HG03342 (cell line): ENCODE measurements at regions not wholly inside any gene's neighbourhood (a gene's known extent, or its start where the extent isn't known, plus 50 kb on each side); places are given as distances from the start of the nearest gene placed in this dataset.

Source experiments
- ATAC-seq: cut with Tn5 transposase; IDR thresholded peaks from one replicate; pipeline ENCODE4 v1.9.1; 2021; ENCODE audit warnings: mild to moderate bottlenecking, moderate library complexity; ENCODE audit not compliant: unreplicated experiment

DNA sequence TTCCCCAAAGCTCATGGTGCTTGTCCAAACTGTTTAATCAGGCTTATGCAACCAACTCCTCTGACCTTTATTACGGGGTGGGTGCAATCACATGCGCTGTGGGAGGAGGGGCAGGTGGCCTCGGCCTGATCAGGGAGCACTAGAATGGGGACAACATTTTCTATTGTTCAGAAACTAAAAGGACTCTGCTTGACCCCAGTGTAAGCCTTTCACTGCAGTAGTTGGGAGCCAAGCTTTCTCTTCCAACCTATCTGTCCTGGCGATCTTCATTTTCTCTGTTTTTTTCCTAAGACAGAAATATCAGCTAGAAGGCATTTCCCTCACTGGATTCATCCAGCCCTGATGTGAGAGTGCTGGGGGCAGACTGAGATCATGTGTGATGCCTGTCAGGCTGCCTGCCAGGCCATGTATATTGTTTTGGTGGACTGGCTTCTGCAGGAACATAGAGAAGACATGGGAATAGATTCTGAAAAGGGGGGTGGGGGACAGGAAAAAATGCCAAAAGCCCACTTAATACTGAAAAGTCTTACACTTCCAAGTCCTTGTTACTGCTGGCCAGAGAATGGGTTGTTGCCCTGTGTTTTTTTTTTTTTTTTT lies 627.0 kb upstream of the TBL1XR1 start:
- no peak for ATAC-seq

DNA sequence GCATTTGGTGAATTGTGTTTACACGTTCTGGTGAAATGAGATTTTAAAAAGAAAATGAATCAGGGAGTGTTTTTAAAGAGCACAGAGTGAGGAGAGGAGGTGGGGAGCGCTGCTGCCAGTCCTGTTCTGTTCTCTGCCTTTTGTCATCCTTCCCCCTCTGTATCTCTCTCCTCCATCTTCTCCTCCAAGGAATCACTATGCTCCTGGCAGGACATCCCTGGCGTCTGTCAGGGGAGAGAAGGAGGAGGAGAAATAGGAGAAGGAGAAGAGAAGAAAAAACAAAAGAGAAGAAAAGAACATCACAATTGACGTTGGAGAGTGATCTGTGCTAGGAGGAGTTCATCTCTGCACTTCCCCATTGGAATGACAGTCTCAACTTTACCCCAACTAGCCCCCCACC lies 627.6 kb upstream of the TBL1XR1 start:
- no peak for ATAC-seq

DNA sequence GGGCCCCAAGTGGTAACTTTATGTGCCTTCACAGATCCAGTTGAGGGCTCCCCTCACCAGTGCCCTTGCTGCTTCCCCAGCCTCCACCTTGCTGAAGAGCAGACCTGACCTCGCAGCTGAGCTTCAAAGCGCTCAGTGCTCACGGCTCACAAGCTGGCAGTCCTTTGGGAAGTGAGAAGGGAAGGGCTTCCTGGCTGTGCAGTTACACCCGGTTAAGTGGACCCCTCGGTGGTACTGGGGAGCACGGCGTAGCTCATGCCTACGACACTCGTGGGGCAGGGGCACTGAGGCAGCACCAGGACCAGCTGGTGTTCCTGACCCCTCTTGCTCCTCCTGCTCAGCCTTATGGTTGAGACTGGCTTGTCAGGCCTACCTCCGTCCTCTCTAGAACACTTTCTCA lies 629.0 kb upstream of the TBL1XR1 start:
- no peak for ATAC-seq

DNA sequence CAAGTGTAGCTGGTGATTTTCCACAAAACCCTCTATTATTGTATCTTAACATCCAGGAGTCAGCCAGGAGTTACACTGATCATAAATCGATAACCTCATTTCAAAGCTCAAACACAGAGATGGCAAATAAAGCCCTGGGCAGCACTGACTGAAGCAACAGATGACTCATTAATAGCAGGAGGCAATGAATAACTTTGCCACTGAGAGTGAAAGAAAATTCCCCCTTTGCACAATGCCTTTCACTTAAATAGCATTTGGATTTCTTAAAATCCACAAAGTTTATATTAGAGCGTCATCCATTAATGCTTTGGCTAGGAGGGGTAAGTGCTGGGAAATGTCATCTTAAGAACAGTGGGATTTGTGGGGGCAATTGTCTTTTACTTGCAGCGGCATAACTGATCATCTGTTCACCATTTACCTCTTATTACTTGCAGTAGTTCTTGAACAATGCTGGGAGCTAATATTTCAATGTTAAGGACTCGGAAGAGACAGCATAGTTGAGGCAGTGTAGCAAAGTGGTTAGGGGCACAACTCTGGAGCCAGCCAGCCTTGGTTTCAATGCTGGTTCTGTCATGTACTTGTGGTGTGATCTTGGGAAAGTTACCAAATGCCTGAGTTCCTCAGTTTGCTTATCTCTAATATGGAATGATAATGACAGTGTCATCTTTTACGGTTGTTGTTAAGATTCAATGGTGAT lies 630.4 kb upstream of the TBL1XR1 start:
- ATAC-seq: peak; percentile 76

DNA sequence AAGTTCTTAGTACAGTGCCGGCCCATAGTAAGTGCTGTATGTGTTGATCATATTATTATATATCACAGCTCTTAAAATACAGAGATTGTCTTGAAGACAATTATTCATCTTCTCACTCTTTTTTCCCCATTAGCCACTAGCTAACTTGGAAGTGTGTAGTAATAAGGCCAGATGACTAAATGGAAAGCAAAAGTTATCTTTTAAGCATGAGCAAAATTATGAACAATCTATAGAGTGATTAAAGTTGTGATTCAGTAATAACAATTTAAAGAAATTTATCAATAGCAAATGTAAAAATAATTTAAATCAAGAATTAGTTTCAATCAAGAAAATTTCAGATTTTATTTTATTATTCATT lies 630.9 kb upstream of the TBL1XR1 start:
- no peak for ATAC-seq

DNA sequence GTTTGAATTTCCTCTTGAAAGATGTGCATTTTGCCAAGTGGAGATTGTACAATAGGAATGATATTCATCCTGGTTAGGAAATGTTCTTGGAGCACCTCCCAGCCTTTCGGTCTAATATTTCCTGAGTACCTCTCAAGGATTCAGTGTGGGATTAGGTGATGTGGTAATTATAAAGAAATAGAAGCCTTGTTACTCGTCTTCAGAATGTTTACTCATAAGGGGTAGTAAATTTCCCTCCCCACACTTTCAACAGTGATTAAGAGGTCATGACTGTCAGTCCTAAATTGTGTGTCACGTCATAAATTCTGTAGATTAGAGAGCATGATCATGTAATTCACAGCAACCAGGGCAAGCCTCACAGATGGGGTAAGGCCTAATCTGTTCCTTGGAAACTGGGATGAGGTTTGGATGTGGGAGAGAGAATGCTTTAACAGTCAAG lies 633.1 kb upstream of the TBL1XR1 start:
- no peak for ATAC-seq

DNA sequence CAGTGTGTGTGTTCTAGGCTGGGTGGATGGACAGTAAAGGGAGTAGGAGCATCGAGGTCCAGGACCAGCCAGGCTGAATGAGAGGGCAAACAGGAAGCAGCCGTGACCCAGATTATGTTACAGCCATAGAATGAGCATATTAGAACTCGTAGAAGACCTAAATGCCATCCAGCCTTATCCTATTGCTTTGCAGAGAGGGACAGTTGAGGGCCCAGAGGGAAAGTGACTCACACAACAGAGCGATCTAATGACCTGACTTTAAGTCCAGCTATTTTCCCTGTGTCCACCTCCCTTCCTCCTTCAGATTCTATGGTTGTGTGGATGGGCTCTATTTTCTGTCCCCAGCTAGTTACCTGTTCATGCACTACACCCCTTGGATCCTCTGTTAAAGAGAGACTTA lies 634.1 kb upstream of the TBL1XR1 start:
- ATAC-seq: no peak

DNA sequence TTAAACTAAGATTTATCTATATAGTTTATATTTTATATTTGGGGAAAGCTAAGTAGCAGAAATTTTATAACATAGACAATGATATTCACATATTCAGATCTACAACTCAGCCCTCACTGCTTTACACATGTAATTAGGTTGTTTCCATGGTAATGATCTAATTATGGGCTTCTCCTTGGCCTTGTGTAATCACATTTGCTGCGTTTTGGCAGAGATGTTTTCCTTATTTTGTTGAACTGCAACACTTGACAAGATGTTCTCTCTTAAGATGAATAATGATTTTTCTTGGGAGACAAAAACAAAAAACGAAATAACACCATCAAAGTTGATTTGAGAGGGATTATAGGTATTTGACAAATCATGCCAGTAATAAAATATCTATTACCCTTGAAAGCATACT lies 635.6 kb upstream of the TBL1XR1 start:
- no peak for ATAC-seq

DNA sequence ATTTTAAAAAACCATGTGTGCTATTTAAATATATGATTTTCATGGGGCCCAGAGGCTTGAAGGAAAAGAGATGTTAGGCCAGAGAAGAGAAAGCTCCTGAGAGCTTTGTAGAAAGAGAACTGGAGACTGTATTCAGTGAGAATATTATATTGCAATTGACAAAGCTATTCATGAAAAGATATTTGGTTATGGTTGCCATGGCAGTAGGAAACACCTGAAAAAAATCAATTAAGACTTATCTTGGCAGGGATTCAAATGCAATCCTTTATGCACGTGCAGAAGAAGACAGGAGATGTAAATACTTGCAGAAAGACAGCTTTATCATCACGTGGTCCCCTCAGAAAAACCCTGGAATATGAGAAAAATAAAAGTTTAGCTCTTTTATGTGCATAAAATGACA lies 636.0 kb upstream of the TBL1XR1 start:
- ATAC-seq: no peak

DNA sequence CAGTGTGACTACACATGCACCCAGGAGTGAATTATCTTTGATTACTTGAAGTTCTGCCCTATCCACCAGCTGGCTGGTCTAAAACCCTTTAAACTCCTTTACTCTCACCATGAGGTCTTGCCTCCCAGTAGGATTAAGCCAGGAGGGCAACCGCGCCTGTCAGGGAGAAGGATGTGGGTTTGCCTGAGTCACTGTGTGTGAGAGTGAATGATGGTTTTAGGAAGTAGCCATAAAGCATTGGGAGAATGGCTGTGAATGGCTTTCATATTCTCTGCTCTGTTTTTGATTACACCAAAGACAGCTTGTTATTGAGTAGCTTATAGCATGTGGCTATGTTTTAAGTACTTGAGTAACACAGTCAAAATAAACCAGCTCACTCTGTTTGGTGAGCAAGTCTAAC lies 637.7 kb upstream of the TBL1XR1 start:
- no peak for ATAC-seq

DNA sequence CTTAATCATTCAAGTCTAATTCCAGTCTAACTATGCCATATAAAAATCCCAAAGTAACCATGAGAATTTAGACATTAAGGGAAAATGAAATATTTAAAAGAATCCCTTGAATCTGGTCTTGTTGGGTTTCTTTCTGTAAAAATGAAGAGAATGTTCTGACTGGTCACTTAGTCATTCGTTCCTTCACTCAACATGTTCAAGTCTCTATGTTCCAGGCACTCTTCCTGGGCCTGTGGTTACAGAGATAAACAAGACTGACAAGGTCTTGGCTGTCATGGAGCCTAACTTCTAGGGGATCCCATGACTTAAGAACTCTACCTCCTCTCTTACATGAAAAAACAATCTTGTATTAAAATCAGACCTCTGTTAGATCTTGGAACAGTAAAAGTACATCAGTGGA lies 638.6 kb upstream of the TBL1XR1 start:
- ATAC-seq: no peak

DNA sequence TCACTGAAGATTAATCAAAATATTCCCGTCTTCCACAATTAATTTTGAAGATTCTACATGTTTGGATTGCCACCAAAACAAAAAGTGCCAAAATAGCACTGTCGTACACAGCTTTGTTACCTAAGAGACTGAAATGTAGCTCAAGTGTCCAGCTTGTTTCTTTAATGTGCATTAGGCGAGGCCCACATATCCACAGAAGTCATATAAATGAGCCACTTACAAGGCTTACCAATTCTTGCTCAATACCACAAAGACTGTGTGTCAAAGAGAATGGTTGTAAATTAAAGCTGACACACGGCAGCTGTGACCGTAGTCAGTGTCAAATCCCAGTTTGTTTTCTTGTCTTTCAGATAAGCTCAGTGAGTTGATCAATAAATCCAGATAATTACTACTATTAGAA lies 639.4 kb upstream of the TBL1XR1 start:
- ATAC-seq: no peak

DNA sequence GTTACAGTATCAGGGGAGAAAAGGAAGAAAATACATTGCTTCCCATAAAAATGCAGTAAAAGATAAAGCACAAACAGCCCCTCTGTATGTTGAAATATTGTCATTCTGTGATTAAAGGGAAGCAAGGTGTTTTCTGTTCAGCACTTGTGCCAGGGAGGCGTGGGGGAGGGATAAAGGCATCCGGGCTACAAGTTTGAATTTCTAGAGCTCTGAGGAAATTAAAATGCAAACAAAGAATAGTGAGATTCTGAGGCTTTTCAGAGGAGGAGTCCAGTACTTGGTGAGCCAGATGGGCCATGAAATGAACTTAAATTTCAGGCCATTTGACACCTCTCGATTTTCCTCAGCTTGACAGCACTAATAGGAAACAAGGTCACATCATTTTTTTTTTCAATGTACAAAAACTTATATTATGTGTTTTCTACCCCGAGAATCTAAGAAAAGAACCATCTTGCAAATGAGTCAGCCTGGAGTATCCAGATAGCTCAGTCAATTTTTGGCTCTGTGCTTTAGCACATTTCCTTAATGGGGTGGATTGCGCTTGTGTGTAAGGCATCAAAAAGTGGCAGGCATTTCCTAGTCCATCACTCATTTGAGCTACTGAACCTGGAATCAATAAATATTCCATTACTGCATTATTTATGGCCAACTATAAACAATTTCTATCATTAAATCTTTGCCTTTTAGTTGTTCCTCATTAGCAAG lies 640.8 kb upstream of the TBL1XR1 start:
- no peak for ATAC-seq

DNA sequence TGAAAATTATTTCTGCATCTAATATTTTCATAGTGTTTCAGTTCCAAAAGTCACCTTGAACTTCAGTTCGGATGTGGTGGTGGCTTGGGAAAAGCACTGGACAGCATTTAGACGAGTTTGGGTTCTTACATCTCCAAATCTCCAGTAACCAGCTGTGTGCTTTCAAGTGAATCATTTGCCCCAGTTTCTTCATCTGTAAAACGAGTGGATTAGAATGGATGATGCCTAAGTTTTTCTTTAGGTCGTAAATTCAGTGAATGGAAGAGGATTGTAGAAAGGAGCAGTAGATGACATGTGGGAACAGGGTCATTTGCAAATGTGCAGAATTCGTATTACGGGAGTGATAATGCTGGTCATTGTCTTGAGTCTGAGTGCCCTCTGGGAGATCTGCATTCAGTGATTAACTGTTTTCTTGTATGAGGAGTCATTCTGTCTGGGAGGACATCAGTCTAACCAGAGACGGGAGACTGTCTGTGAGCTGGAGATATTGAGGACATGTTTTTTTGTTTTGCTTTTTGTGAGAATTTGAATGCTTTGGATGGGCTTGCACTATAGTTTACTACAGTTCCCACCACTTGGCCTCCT lies 641.6 kb upstream of the TBL1XR1 start:
- ATAC-seq: no peak

DNA sequence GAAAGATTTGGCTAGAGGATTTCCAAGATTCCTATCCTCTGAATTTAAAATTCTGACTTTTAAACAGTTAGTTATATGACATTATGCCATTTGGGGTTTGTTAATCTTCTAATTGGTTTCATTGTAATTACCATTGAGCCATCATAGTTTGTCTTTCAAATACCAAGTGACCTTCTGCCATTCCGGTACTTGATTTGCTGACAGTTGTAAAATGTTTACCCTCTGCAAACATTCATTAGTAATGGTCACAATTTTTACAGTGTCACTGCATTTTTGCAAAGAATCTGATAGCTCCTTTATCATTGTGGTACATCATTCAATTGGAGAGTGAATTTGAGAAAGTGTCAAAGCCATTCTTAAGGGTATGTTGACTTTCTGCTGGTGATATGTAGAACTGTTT lies 645.0 kb upstream of the TBL1XR1 start:
- ATAC-seq: no peak

DNA sequence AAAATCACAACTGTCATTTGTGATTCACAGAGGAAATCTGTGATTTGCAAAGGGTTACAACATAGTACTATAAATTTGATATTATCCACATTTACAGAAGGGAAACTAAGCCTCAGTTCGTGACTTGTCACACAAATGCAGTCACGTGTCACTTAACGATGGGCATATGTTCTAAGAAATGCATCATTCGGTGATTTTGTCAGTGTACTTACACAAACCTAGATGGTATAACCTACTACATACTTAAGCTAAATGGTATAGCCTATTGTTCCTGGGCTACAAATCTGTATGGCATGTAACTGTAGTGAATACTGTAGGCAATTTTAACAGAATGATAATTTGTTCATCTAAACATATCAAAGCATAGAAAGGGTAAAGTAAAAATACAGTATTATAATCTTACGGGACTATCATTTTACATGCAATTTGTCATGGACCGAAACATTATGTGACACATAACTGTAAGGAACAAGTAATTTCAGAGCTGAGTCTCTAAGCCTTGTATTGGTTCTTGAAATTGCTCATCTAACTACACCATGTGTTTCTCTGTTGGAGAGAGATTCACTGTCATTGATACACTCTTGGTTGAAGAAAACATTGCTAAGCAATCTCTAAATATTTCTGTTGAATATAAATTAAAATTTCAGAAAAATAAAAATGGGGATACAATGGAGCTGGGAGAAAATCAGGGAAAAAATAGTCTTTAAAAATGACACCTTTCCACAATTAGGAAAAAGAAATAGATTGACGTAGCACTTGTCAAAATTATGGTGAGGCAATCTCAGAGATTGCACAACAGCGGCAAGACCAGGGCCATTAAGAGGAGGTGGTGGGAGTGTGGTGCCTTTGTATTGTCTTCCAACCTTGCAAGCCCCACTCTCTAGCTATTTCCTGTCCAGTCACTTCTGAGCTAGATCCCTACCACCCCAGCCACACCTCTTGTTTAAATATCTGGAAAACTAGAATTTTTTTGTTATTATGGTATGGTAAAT lies 645.8 kb upstream of the TBL1XR1 start:
- no peak for ATAC-seq

DNA sequence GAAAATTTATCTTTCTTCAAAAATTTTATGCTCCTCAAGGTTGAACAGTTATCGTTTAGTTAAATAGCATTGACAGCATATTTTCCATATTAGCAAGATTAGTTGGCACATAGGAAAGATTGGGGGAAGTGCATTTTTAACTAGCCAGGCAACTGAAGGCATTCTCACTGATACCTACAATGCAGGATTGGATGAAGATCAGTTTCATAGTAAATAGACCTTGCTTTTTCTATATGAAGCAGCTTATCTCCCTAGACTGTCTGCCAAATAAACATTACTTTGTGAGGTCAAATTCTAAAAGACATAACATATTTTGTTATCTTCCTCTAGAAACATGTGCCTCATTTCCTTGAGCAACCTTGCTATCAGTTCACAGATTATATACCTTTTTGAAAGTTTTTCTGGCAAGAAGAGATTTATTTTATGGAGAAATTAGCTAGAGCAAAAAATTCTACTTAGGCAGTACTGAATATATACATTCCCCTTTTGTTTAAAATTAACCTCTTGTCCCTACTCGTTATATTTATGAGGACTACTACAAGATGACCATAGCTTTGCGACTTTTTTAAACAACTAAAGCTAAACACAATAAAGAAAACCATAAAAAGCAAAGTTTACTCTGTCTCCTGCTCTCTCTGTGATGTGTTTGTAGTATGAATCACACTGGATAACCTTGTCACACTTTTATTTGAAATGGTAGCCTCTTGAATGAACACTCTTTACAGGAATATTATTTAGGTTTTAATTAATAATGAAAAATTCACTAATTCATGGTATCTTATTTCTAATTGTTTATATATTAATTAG lies 654.9 kb upstream of the TBL1XR1 start:
- no peak for ATAC-seq

DNA sequence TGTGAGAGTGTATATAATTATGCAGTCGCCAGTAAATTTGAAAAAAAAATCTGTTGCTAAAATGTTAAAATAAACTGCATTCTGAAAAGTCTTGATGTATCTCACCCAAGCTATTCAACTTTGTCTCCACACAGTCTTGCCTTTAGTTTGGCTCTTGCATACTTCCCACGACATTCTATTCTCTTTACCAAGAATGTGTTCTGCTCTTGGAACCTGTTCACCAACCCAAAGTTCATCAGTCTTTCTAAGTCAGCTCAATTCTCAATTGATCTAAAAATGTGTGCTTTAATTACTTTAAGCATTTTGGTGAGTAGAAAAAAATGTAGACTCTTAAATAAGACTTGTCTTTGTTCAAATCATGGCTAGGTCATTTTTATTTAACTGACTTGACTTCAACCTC lies 657.7 kb upstream of the TBL1XR1 start:
- ATAC-seq: no peak

DNA sequence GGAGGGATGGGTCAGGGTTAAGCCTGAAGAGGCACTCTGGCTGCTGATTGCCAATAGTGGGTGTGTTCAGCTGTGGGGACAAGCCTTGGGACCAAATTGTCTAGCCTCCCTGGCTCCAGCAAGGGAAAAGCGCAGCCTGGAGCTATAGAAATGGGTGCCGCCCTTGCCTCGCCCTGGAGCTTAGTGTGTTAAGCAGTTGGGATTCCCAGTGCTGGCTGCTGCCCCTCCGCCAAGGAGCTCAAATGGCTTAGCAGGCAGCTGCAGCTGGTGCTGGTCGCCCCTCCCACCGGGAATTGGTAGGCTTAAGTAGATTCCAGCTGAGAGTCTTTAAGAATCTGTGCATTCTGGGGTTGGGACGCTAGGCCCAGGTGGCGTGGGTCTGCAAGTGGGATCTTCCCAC lies 662.9 kb upstream of the TBL1XR1 start:
- no peak for ATAC-seq

DNA sequence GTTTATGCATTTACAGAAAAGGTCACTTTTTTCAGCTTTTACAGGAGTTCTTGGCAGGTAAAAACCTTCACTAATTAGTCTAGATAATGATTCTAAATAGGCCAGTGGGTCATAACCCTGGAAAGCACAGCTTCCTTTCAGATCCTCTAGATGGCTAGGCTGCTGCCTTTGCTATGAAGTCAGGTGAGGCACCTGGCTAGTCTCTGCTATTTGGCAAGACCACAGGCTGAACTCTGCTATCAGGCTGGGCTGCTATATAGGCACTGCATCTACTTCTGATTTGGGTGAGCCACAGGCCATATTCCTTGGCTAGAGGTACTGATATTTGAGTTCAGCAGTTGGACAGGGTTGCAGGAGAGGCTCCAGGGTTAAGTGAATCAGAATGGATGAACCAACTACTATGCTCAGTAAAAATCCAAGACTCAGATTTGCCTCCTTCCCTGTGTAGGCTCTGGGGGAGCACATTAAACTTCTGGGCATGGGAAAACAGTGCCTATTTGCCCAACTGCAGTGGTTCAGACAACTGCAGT lies 665.7 kb upstream of the TBL1XR1 start:
- ATAC-seq: no peak
